HCT116 (cell line): ENCODE measurements at regions not wholly inside any gene's neighbourhood (a gene's known extent, or its start where the extent isn't known, plus 50 kb on each side); places are given as distances from the start of the nearest gene placed in this dataset.

ENCODE experiments used
- ATAC-seq: fragments of 200-7000 bp; cut with Tn5 transposase; 2 replicates; pipeline ENCODE4 v1.9.1; 2020; ENCODE audit warnings: mild to moderate bottlenecking, moderate library complexity
- BruUV-seq: library from RNA; stranded (reverse); fragments of 400-500 nt; replicated peaks from 2 replicates; lab custom pipeline; 2021; lab: Mats Ljungman, UMichigan
- CTCF ChIA-PET: fragments of 300-600 bp; sonication (Branson Sonifier 250); formaldehyde crosslinking; loops from one replicate; lab custom pipeline; 2021; ENCODE audit warnings: antibody characterized with exemption; lab: Charles Lee
- POLR2A ChIA-PET: fragments of 300-600, 350-600 bp; sonication (Branson Sonifier 250); formaldehyde crosslinking; loops from one replicate; lab custom pipeline; 2021; ENCODE audit warnings: antibody characterized with exemption; lab: Charles Lee
- RAD21 ChIA-PET, 2 experiments: fragments of 300-600 bp; sonication (Branson Sonifier 250); formaldehyde crosslinking; loops; one replicate each; lab custom pipeline; 2023; ENCODE audit warnings: low total read pairs in 2 of 2; ENCODE audit not compliant: uncharacterized antibody in 2 of 2, unreplicated experiment in 2 of 2, low non-redundant PET in 1 of 2; lab: Charles Lee
- DNase-seq: peaks from one replicate; pipeline ENCODE4 v3.0.0-alpha.2; 2010; ENCODE audit warnings: low read depth, low spot score
- H2AFZ ChIP-seq: fragments of 200-600 bp; shearing (Covaris generic), sonication (generic); 2 replicates; pipeline ENCODE4 v1.6.1; 2017; ENCODE audit warnings: low read depth, mixed run types, mixed read lengths, antibody characterized with exemption, low read length; ENCODE audit not compliant: poor library complexity, severe bottlenecking
- H3K27ac ChIP-seq: 2 replicates; pipeline ENCODE4 v1.5.1; 2012; ENCODE audit warnings: low read depth, low read length
- H3K27me3 ChIP-seq: fragments of 200-600 bp; sonication (generic); 2 replicates; pipeline ENCODE4 v1.6.1; 2016; ENCODE audit warnings: mixed run types, low read length, mixed read lengths; ENCODE audit not compliant: insufficient read depth
- H3K36me3 ChIP-seq, 2 experiments: fragments of 200-500 bp in 1 of 2; fragments of 200-600 bp in 1 of 2; sonication (Bioruptor generic) in 1 of 2; sonication (generic) in 1 of 2; 2 replicates each; pipeline versions ENCODE4 v1.5.1 to v1.6.1; 2014 to 2016; ENCODE audit warnings: low read length in 2 of 2, inconsistent platforms in 1 of 2, mixed read lengths in 1 of 2, mixed run types in 1 of 2; ENCODE audit not compliant: insufficient read depth in 2 of 2, control insufficient read depth in 1 of 2
- H3K4me1 ChIP-seq, 2 experiments: fragments of 200-600 bp in 1 of 2; sonication (generic) in 1 of 2; 2 replicates each; pipeline versions ENCODE4 v1.5.1 to v1.6.1; 2012 to 2017; ENCODE audit warnings: low read length in 2 of 2, inconsistent platforms in 1 of 2, mild to moderate bottlenecking in 1 of 2, mixed read lengths in 1 of 2, mixed run types in 1 of 2, moderate library complexity in 1 of 2; ENCODE audit not compliant: insufficient read depth in 2 of 2, control insufficient read depth in 1 of 2
- H3K4me2 ChIP-seq: fragments of 200-600 bp; sonication (generic); 2 replicates; pipeline ENCODE4 v1.6.1; 2017; ENCODE audit warnings: mixed run types, low read length, mixed read lengths
- H3K4me3 ChIP-seq, 2 experiments: fragments of 200-600 bp in 1 of 2; sonication (generic) in 1 of 2; replicated peaks in 1 of 2; 2 replicates each; pipeline ENCODE4 v1.5.1; 2011 to 2016; ENCODE audit warnings: low read length in 2 of 2, control low read depth in 1 of 2, low read depth in 1 of 2, mild to moderate bottlenecking in 1 of 2, mixed read lengths in 1 of 2, mixed run types in 1 of 2
- H3K79me2 ChIP-seq: fragments of 200-600 bp; sonication (generic); 2 replicates; pipeline ENCODE4 v1.6.1; 2017; ENCODE audit warnings: mild to moderate bottlenecking, mixed run types, low read length, moderate library complexity, mixed read lengths; ENCODE audit not compliant: insufficient read depth
- H3K9ac ChIP-seq: fragments of 200-600 bp; sonication (generic); 2 replicates; pipeline ENCODE4 v1.6.1; 2016; ENCODE audit warnings: low read length, mixed read lengths
- H3K9me2 ChIP-seq: fragments of 200-600 bp; sonication (generic), shearing (Covaris generic); 2 replicates; pipeline ENCODE4 v1.6.1; 2017; ENCODE audit warnings: mixed run types, mild to moderate bottlenecking, moderate library complexity; ENCODE audit not compliant: insufficient read depth
- H3K9me3 ChIP-seq, 2 experiments: fragments of 200-500 bp in 1 of 2; fragments of 200-600 bp in 1 of 2; sonication (Bioruptor generic) in 1 of 2; sonication (generic) in 1 of 2; 2 replicates each; pipeline ENCODE4 v1.6.1; 2014 to 2017; ENCODE audit warnings: low read length in 2 of 2, mixed read lengths in 2 of 2, inconsistent platforms in 1 of 2, low read depth in 1 of 2, mild to moderate bottlenecking in 1 of 2, mixed run types in 1 of 2, moderate library complexity in 1 of 2; ENCODE audit not compliant: control insufficient read depth in 1 of 2, insufficient read depth in 1 of 2
- H4K20me1 ChIP-seq: fragments of 200-600 bp; sonication (generic), shearing (Covaris generic); 2 replicates; pipeline ENCODE4 v1.6.1; 2017; ENCODE audit warnings: mixed run types, mild to moderate bottlenecking, moderate library complexity; ENCODE audit not compliant: insufficient read depth
- CBX3 ChIP-seq: IDR thresholded peaks from 2 replicates; pipeline ENCODE4 v1.6.1; 2012; ENCODE audit warnings: low read depth
- EGR1 ChIP-seq: IDR thresholded peaks from 2 replicates; pipeline ENCODE4 v1.6.1; 2012; ENCODE audit warnings: low read depth
- ELF1 ChIP-seq: IDR thresholded peaks from 2 replicates; pipeline ENCODE4 v1.6.1; 2012; ENCODE audit warnings: low read depth, borderline replicate concordance
- EZH2 ChIP-seq: fragments of 200-600 bp; sonication (generic); IDR thresholded peaks from 2 replicates; pipeline ENCODE4 v1.6.1; 2017; ENCODE audit warnings: antibody characterized with exemption, mixed run types
- FOSL1 ChIP-seq: IDR thresholded peaks from 2 replicates; pipeline ENCODE4 v1.6.1; 2012; ENCODE audit warnings: low read depth
- JUND ChIP-seq: IDR thresholded peaks from 2 replicates; pipeline ENCODE4 v1.6.1; 2012
- POLR2AphosphoS5 ChIP-seq: IDR thresholded peaks from 2 replicates; pipeline ENCODE4 v1.6.1; 2011; ENCODE audit warnings: mild to moderate bottlenecking, low read depth, low read length, moderate library complexity
- RAD21 ChIP-seq: IDR thresholded peaks from 2 replicates; pipeline ENCODE4 v1.6.1; 2012; ENCODE audit warnings: low read depth, mild to moderate bottlenecking
- SRF ChIP-seq: IDR thresholded peaks from 2 replicates; pipeline ENCODE4 v1.6.1; 2012; ENCODE audit warnings: low read depth
- YY1 ChIP-seq: IDR thresholded peaks from 2 replicates; pipeline ENCODE4 v1.6.1; 2011; ENCODE audit warnings: low read length, low read depth, moderate library complexity, mild to moderate bottlenecking; ENCODE audit not compliant: insufficient replicate concordance; ENCODE audit errors: extremely low read depth
- ZFX ChIP-seq: fragments of 450-650 bp; IDR thresholded peaks from 2 replicates; pipeline ENCODE4 v1.6.1; 2017
- intact Hi-C: fragments of 100-400 bp; cut with micrococcal nuclease; formaldehyde crosslinking; loops from 2 replicates; pipeline ENCODE4 v1.10.0; 2022
- TF ChIP-seq, protein P1 (sequence below): IDR thresholded peaks from 2 replicates; pipeline ENCODE4 v1.6.1; 2012
- TF ChIP-seq, protein P2 (sequence below), 3 experiments: fragments of 200-600 bp in 1 of 3; sonication (generic) in 1 of 3; IDR thresholded peaks in 2 of 3; conservative IDR thresholded peaks in 1 of 3; 2 replicates each; pipeline ENCODE4 v1.5.1; 2012 to 2017; ENCODE audit warnings: low read depth in 2 of 3, low read length in 2 of 3, antibody characterized with exemption in 1 of 3, borderline replicate concordance in 1 of 3, control low read depth in 1 of 3, mild to moderate bottlenecking in 1 of 3, mixed read lengths in 1 of 3, mixed run types in 1 of 3, moderate library complexity in 1 of 3; ENCODE audit not compliant: insufficient read depth in 1 of 3
- TF ChIP-seq, protein P3 (sequence below): IDR thresholded peaks from 2 replicates; pipeline ENCODE4 v1.6.1; 2011; ENCODE audit warnings: mild to moderate bottlenecking, low read length, moderate library complexity; ENCODE audit not compliant: insufficient replicate concordance; ENCODE audit errors: extremely low read depth

DNA sequence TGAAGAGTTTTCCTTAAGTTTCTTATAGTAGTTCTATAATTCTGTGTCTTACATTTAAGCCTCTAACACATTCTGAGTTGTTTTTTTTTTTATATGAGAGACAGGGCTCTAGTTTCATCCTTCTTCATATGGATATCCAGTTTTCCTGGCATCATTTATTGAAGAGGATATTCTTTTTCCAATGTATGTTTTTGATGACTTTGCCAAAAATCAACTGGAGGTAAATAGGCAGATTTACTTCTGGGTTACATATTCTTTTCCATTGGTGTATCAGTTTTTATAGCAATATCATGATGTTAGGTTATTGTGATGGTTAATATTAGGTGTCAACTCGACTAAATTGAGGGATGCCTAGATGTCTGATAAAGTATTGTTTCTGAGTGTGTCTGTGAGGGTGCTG lies 650.7 kb upstream of the GRID2 start:
- no peak for ATAC-seq
- H3K9ac ChIP-seq: no peak overlapping the region
- H3K9me2 ChIP-seq: no peaks in the 10 kb centered on the region
- no peaks in the 10 kb centered on the region for H3K4me1 ChIP-seq
- no peak overlapping the region for H3K4me3 ChIP-seq
- no peak overlapping the region for H2AFZ ChIP-seq
- H3K9me3 ChIP-seq: no peaks in the 10 kb centered on the region
- no peaks in the 10 kb centered on the region for H3K36me3 ChIP-seq
- CTCF ChIA-PET: no interaction called here
- intact Hi-C loops: no loop called here
- no peak for DNase-seq
- no peak overlapping the region for H3K4me2 ChIP-seq
- no peak overlapping the region for H3K27ac ChIP-seq
- H3K27me3 ChIP-seq: no peaks in the 10 kb centered on the region
- RAD21 ChIA-PET: no interaction called here
- H3K79me2 ChIP-seq: no peaks in the 10 kb centered on the region
- POLR2A ChIA-PET: no interaction called here
- no TSS peak for BruUV-seq
- H4K20me1 ChIP-seq: no peaks in the 10 kb centered on the region
- TF ChIP-seq SRF (no peak), EGR1 (no peak), CBX3 (no peak), ELF1 (no peak), EZH2 (no peak), POLR2AphosphoS5 (no peak)
- TF ChIP-seq, protein P1, sequence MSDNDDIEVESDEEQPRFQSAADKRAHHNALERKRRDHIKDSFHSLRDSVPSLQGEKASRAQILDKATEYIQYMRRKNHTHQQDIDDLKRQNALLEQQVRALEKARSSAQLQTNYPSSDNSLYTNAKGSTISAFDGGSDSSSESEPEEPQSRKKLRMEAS: no peak
- TF ChIP-seq, protein P2, sequence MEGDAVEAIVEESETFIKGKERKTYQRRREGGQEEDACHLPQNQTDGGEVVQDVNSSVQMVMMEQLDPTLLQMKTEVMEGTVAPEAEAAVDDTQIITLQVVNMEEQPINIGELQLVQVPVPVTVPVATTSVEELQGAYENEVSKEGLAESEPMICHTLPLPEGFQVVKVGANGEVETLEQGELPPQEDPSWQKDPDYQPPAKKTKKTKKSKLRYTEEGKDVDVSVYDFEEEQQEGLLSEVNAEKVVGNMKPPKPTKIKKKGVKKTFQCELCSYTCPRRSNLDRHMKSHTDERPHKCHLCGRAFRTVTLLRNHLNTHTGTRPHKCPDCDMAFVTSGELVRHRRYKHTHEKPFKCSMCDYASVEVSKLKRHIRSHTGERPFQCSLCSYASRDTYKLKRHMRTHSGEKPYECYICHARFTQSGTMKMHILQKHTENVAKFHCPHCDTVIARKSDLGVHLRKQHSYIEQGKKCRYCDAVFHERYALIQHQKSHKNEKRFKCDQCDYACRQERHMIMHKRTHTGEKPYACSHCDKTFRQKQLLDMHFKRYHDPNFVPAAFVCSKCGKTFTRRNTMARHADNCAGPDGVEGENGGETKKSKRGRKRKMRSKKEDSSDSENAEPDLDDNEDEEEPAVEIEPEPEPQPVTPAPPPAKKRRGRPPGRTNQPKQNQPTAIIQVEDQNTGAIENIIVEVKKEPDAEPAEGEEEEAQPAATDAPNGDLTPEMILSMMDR (IDR thresholded peaks at IDR 0.05 in 2 of 3, conservative IDR thresholded peaks at IDR 0.05 in 1 of 3; ENCODE audit: borderline replicate concordance in 1 of 3, insufficient read depth in 1 of 3, low read depth in 2 of 3, low read length in 2 of 3): no peak

DNA sequence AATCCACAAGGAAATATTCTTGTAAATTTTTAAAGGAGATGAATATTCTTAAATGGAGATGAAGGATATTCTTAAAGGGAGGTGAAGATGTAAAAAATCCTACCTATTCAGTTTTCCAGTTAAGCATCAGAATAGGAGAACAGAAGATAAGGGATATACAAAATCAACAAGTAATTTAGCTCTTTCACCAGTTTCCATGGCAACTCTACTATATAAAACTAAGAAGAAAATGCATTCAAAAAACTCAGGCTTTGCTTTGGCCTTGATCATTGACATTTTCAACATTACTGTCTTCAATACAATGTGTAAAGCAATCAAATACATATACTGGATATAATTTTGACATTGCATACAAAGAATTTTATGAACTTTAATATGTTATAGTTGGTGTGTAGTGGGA lies 622.7 kb upstream of the GRID2 start:
- BruUV-seq: no TSS peak
- Histone ChIP-seq H2AFZ (no peak overlapping the region), H3K79me2 (no peaks in the 10 kb centered on the region), H3K36me3 (no peaks in the 10 kb centered on the region), H3K27ac (no peak overlapping the region), H3K9me2 (no peaks in the 10 kb centered on the region), H3K9me3 (no peaks in the 10 kb centered on the region), H3K27me3 (no peaks in the 10 kb centered on the region), H3K4me2 (peak overlapping the region; percentile 13; the same call in 1 of the 2 replicates), H3K4me3 (no peak overlapping the region), H4K20me1 (no peaks in the 10 kb centered on the region), H3K9ac (no peak overlapping the region), H3K4me1 (peaks cover 3 to 7% of the 10 kb centered on the region in 2 experiments; a peak in 2 of 4 replicates)
- CTCF ChIA-PET: no interaction called here
- POLR2A ChIA-PET: no interaction called here
- TF ChIP-seq POLR2AphosphoS5 (no peak), YY1 (no peak), ZFX (no peak), EGR1 (no peak), CBX3 (no peak), JUND (no peak), FOSL1 (no peak), SRF (no peak), RAD21 (no peak), EZH2 (no peak)
- TF ChIP-seq, protein P2 (IDR thresholded peaks at IDR 0.05 in 2 of 3, conservative IDR thresholded peaks at IDR 0.05 in 1 of 3; ENCODE audit: borderline replicate concordance in 1 of 3, insufficient read depth in 1 of 3, low read depth in 2 of 3, low read length in 2 of 3): no peak
- TF ChIP-seq, protein P3, sequence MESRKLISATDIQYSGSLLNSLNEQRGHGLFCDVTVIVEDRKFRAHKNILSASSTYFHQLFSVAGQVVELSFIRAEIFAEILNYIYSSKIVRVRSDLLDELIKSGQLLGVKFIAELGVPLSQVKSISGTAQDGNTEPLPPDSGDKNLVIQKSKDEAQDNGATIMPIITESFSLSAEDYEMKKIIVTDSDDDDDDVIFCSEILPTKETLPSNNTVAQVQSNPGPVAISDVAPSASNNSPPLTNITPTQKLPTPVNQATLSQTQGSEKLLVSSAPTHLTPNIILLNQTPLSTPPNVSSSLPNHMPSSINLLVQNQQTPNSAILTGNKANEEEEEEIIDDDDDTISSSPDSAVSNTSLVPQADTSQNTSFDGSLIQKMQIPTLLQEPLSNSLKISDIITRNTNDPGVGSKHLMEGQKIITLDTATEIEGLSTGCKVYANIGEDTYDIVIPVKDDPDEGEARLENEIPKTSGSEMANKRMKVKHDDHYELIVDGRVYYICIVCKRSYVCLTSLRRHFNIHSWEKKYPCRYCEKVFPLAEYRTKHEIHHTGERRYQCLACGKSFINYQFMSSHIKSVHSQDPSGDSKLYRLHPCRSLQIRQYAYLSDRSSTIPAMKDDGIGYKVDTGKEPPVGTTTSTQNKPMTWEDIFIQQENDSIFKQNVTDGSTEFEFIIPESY: no peak
- intact Hi-C loops: loop anchor here (1.0 kb wide), 1 partner anchor 8 kb away; no protein-coding TSS in a partner anchor
- DNase-seq (no peak), ATAC-seq (no peak)
- RAD21 ChIA-PET: no interaction called here
